ES-I3 (cell line): ENCODE measurements at regions not wholly inside any gene's neighbourhood (a gene's known extent, or its start where the extent isn't known, plus 50 kb on each side); places are given as distances from the start of the nearest gene placed in this dataset.

Experiments
- H3K36me3 ChIP-seq: 2 replicates; pipeline ENCODE4 v1.6.1; 2013; ENCODE audit warnings: mild to moderate bottlenecking, low read length, control low read depth, moderate library complexity; ENCODE audit not compliant: insufficient read depth
- H3K4me1 ChIP-seq: 2 replicates; pipeline ENCODE4 v1.6.1; 2013; ENCODE audit warnings: mild to moderate bottlenecking, control low read depth, low read length; ENCODE audit not compliant: insufficient read depth
- H3K9ac ChIP-seq: 2 replicates; pipeline ENCODE4 v1.6.1; 2013; ENCODE audit warnings: low read depth, mild to moderate bottlenecking, low read length, moderate library complexity
- H3K9me3 ChIP-seq: 2 replicates; pipeline ENCODE4 v1.6.1; 2013; ENCODE audit warnings: mild to moderate bottlenecking, low read length, moderate library complexity; ENCODE audit not compliant: control insufficient read depth, insufficient read depth

GRCh38 chr2:228561816-228562215 lies 380.3 kb upstream of the SPHKAP start:
- Histone ChIP-seq H3K36me3 (no peaks in the 10 kb centered on the region), H3K4me1 (no peaks in the 10 kb centered on the region), H3K9me3 (no peaks in the 10 kb centered on the region), H3K9ac (no peak overlapping the region)

DNA sequence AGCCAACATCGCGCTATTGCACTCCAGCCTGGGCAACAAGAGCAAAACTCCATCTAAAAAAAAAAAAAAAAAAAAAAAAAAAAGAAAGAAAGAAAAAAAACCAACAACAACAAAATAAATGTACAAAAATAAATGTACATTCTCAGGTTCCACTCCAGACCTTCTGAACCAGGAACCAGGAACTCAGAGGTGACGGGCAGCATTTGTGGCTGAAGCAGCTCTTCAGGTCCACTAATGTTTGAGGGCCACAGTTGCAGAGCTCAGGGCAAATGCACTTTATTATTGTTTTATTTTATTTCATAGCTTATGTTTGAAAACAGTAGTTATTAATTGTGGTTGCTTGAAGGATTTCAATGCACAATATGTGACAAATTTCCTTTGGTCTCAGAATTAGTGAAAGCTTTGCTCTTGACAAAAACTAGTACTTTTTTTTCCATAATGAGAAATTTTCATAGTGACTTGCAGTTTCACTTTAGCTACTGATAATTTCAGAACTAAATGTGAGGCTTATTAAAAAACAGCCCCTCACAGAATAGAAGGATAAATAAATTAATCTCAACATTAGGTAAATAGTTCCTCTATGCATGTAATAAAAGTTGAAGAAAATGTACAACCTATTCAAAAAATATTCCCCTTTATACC lies 378.4 kb upstream of the SPHKAP start:
- Histone ChIP-seq H3K4me1 (no peaks in the 10 kb centered on the region), H3K9me3 (no peaks in the 10 kb centered on the region), H3K36me3 (no peaks in the 10 kb centered on the region), H3K9ac (no peak overlapping the region)

GRCh38 chr2:228556717-228557116 lies 375.2 kb upstream of the SPHKAP start:
- Histone ChIP-seq H3K9ac (no peak overlapping the region), H3K36me3 (no peaks in the 10 kb centered on the region), H3K9me3 (no peaks in the 10 kb centered on the region), H3K4me1 (no peaks in the 10 kb centered on the region)

DNA sequence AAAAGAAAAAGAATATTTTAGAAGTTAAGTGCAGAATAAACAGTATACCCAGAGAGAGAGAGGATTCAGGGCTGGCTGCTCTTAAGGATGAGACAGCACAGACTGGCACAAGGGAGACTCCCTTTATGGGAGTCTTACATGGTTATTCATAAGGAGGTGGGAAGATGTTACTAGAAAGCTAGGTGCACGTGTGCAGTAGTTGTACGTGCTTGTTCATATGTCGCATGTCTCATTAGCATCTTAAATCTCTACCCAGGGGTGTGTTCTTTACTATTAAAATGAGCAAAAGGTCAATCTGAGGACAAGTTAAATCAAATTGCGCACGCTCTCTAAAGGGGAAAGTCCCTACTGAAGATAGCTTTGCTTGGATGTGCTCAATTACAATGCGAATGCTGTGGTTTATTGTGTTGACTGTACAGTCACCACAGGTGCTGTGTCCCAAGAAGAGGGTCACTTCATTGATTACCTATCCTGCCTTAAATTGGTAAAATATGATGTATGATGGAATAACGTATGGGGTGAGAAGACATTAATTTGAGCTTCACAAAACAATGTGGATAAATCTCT lies 368.0 kb upstream of the SPHKAP start:
- Histone ChIP-seq H3K9me3 (peaks cover 5% of the 10 kb centered on the region; the same call in 1 of the 2 replicates), H3K36me3 (no peaks in the 10 kb centered on the region), H3K9ac (no peak overlapping the region), H3K4me1 (no peaks in the 10 kb centered on the region)

DNA sequence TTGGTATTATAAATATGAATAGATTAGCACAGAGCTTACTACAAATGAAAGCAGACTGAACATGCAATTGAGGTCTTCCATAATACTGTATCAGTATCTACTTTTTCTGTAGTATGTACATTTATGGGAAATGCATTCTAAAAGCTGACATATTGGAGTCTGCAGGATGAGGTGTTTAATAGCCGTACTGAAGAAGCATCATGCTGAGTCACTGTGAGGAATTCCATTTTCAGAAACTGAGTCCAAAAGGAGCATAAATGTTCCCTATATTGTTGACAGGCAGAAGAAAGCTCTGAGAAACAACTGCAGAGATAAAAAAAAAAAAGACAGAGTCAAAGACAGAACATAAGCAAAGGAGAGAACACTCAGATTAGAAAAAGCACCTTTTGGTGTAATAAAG lies 366.7 kb upstream of the SPHKAP start:
- Histone ChIP-seq H3K9ac (no peak overlapping the region), H3K36me3 (no peaks in the 10 kb centered on the region), H3K4me1 (no peaks in the 10 kb centered on the region), H3K9me3 (peaks cover 5% of the 10 kb centered on the region; the same call in 1 of the 2 replicates)

GRCh38 chr2:228545748-228546145 lies 364.3 kb upstream of the SPHKAP start:
- Histone ChIP-seq H3K4me1 (no peaks in the 10 kb centered on the region), H3K36me3 (no peaks in the 10 kb centered on the region), H3K9me3 (peaks cover 5% of the 10 kb centered on the region; the same call in 1 of the 2 replicates), H3K9ac (no peak overlapping the region)

DNA sequence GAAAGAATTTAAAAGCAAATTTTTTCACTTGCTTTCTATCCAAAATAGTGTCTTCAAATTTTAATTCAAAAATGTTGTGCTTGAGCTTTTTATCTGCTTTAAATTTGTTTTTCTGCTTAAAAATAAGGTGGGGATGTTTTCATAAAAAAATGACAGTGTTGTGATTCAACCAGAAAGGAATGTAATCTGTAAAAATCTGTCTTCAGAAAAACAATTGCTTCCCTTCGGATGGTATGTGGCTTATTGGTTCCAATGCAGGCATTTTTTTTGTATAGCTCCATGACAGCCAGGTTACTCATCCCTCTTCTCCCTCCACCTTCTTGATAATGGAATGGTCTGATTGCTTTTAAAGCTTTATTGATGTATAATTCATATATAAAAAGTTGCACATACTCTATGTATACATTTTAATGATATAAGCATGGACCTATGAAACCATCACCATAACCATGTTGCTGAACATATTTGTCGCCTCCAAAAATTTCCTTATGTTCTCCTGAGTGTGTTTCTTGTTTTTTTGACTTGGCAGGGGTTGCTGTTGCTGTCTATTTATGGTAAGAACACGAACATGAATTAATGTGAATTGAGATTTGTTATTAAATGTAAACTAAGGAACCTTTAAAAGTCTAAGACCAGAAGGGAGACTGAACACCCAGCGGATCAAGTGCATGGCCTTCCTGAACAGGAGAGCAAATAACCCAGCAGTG lies 363.7 kb upstream of the SPHKAP start:
- H3K9ac ChIP-seq: no peak overlapping the region
- H3K36me3 ChIP-seq: no peaks in the 10 kb centered on the region
- H3K4me1 ChIP-seq: no peaks in the 10 kb centered on the region
- H3K9me3 ChIP-seq: peaks cover 5% of the 10 kb centered on the region; the same call in 1 of the 2 replicates

DNA sequence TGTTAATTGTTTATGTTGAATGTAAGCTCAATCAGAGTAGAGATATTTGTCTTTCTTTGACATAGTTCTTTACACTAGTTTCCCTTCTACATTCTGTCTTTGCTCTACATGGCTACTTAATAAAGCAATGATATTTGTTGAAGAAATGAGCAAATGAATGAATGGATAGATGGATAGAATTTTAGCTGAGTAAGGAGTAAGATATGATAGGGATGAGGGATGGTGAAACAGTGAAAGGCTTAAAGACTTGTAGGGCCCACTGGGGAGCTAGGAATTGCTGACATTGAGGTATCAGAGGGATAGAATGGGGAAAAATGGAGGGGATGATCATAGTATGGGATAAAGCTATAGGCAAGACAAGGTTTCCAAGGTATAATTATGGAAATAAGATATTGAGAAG lies 361.6 kb upstream of the SPHKAP start:
- Histone ChIP-seq H3K4me1 (no peaks in the 10 kb centered on the region), H3K9ac (no peak overlapping the region), H3K9me3 (peaks cover 13% of the 10 kb centered on the region), H3K36me3 (no peaks in the 10 kb centered on the region)

DNA sequence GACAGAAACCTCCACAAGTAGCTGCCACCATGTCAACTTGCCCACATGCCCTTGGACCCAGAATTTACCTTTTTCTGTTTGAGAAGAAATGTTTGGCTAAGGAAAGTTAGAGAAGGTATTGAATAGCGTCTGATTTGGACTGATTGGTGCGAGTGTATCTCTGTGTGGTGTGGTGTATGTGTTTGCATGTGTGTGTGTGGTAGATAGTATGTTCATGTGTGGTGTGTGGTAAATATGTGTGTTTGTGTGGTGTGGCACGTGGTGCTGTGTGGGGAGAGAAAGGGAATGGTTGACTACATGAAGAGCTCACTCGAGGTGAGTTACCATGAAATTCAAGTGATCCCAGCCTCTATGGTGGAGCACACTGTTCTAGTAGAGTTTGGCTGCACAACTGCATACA lies 360.8 kb upstream of the SPHKAP start:
- peaks cover 15% of the 10 kb centered on the region for H3K9me3 ChIP-seq
- H3K4me1 ChIP-seq: no peaks in the 10 kb centered on the region
- no peak overlapping the region for H3K9ac ChIP-seq
- H3K36me3 ChIP-seq: no peaks in the 10 kb centered on the region

DNA sequence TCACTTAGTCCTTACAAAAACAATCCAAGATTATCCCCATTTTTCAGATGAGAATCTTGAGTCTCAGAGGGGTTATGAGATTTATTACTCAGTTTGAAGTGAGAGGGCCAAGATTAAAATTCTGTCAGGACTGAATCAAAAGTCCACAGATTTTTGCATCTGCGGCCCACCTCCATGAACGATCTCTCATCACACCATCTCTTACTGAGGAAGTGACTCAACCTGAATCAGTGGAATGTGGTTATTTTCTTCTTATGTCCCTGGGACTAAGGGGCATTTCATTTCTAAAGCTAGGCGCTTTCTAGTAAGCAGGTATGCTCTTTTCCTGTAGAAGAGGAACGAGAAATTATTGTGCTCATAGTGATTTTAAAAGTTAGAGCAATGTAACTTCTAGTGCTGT lies 360.3 kb upstream of the SPHKAP start:
- no peaks in the 10 kb centered on the region for H3K4me1 ChIP-seq
- H3K36me3 ChIP-seq: no peaks in the 10 kb centered on the region
- no peak overlapping the region for H3K9ac ChIP-seq
- H3K9me3 ChIP-seq: peaks cover 19% of the 10 kb centered on the region

GRCh38 chr2:228540976-228541375 lies 359.5 kb upstream of the SPHKAP start:
- H3K4me1 ChIP-seq: no peaks in the 10 kb centered on the region
- H3K9me3 ChIP-seq: peaks cover 18% of the 10 kb centered on the region
- H3K36me3 ChIP-seq: no peaks in the 10 kb centered on the region
- H3K9ac ChIP-seq: no peak overlapping the region

DNA sequence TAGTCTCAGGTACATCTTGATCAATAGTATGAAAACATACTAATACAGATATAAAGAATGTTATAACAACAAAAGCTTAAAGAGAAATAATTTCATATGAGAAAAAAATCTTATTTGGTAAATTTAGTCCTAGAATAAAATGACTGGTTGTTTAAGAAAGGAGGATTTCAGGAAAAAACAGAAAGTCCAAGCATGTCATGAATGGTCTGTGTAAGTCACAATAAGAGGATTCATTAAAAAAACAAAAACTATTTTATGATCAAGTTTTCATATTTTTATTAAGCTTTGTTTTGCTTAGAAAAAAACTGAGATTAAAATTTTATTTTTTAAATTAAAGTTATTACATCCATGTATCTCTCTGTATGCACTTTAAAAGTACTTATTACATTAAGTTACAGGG lies 353.9 kb upstream of the SPHKAP start:
- no peaks in the 10 kb centered on the region for H3K36me3 ChIP-seq
- H3K4me1 ChIP-seq: no peaks in the 10 kb centered on the region
- H3K9me3 ChIP-seq: peaks cover 29% of the 10 kb centered on the region
- H3K9ac ChIP-seq: no peak overlapping the region

GRCh38 chr2:228533156-228533555 lies 351.7 kb upstream of the SPHKAP start:
- H3K36me3 ChIP-seq: no peaks in the 10 kb centered on the region
- no peak overlapping the region for H3K9ac ChIP-seq
- H3K9me3 ChIP-seq: peaks cover 23% of the 10 kb centered on the region
- H3K4me1 ChIP-seq: no peaks in the 10 kb centered on the region

DNA sequence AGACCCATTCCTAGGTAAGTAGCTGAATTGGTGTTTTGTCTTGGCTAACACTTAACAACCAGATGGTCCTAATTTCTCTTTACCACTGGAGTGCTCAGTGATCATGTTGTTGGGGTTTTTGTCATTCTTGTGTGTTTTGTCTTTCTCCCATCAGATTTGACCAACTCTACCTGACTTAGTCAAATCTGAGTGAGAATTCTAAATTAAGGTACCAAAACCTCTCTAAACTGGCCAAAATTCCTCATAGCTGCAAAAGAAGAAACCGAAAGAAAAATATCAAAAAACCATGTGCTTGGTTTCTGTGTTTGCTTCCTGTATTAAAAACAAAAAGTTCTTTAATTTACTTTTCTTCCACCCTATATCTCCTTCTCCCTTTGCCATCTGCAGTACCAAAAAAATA lies 350.7 kb upstream of the SPHKAP start:
- no peak overlapping the region for H3K9ac ChIP-seq
- peaks cover 20% of the 10 kb centered on the region for H3K9me3 ChIP-seq
- H3K4me1 ChIP-seq: no peaks in the 10 kb centered on the region
- no peaks in the 10 kb centered on the region for H3K36me3 ChIP-seq
